A549 (cell line): ENCODE measurements at regions not wholly inside any gene's neighbourhood (a gene's known extent, or its start where the extent isn't known, plus 50 kb on each side); places are given as distances from the start of the nearest gene placed in this dataset.
A peak's percentile ranks its signal among the peaks of the same experiment; 100 is the strongest.

Source experiments
- ATAC-seq, 2 experiments: fragments of 200-7000 bp in 1 of 2; fragments of >200 bp in 1 of 2; cut with Nextera tagmentation in 1 of 2; cut with Tn5 transposase in 1 of 2; 3 replicates each; pipeline versions ENCODE4 v1.8.0 to v1.9.1; 2018 to 2020; ENCODE audit warnings: mild to moderate bottlenecking in 1 of 2, moderate library complexity in 1 of 2
- CTCF ChIA-PET: fragments of 300-600 bp; sonication (Branson Sonifier 250); formaldehyde crosslinking; extraction: SDS; loops from one replicate; lab custom pipeline; 2021; ENCODE audit warnings: antibody characterized with exemption, inconsistent platforms; lab: Yijun Ruan, JAX
- POLR2A ChIA-PET: fragments of 350-600 bp; formaldehyde crosslinking; extraction: SDS; loops from one replicate; lab custom pipeline; 2021; ENCODE audit warnings: antibody characterized with exemption, inconsistent platforms; lab: Yijun Ruan, JAX
- DNase-seq, 2 experiments: peaks; one replicate each; pipeline versions ENCODE4 v3.0.0 to v3.0.0-alpha.2; 2011 to 2016; ENCODE audit warnings: low read depth in 1 of 2, low spot score in 1 of 2
- FAIRE-seq: peaks from 2 replicates; lab custom pipeline; 2011; peaks lifted over from hg19 to GRCh38; lab: Jason Lieb, UNC
- H3K27ac ChIP-seq, 2 experiments: fragments of >200 bp; sonication (Bioruptor Twin); formaldehyde crosslinking; 3 replicates each; pipeline ENCODE4 v1.5.1; 2016 to 2017
- H3K4me1 ChIP-seq: fragments of >200 bp; sonication (Bioruptor Twin); formaldehyde crosslinking; 3 replicates; pipeline ENCODE4 v1.6.1; 2016
- H3K4me2 ChIP-seq: fragments of >200 bp; sonication (Bioruptor Twin); formaldehyde crosslinking; 3 replicates; pipeline ENCODE4 v1.6.1; 2016
- H3K4me3 ChIP-seq: fragments of >200 bp; sonication (Bioruptor Twin); formaldehyde crosslinking; 3 replicates; pipeline ENCODE4 v1.5.1; 2016
- H3K9me3 ChIP-seq: fragments of >200 bp; sonication (Bioruptor Twin); formaldehyde crosslinking; 3 replicates; pipeline ENCODE4 v1.6.1; 2016
- BHLHE40 ChIP-seq: IDR thresholded peaks from 2 replicates; pipeline ENCODE4 v1.6.1; 2012; ENCODE audit warnings: low read depth, low read length, inconsistent platforms
- CBX2 ChIP-seq: fragments of 200-600 bp; sonication (generic); IDR thresholded peaks from 2 replicates; pipeline ENCODE4 v1.6.1; 2016; ENCODE audit warnings: low read depth, mild to moderate bottlenecking, borderline replicate concordance
- CBX8 ChIP-seq: fragments of 200-600 bp; sonication (generic); IDR thresholded peaks from 2 replicates; pipeline ENCODE4 v1.6.1; 2016
- EP300 ChIP-seq, 2 experiments: fragments of >200 bp; sonication (Bioruptor Twin); formaldehyde crosslinking; IDR thresholded peaks; 2 replicates in 1 of 2; 3 replicates in 1 of 2; pipeline ENCODE4 v1.6.1; 2016 to 2017
- HOXA7 ChIP-seq: fragments of 250-450 bp; sonication (Bioruptor Pico); IDR thresholded peaks from 2 replicates; pipeline ENCODE4 v1.5.0; 2020; ENCODE audit warnings: mild to moderate bottlenecking, moderate library complexity
- KDM5A ChIP-seq: fragments of 200-600 bp; sonication (generic); IDR thresholded peaks from 2 replicates; pipeline ENCODE4 v1.6.1; 2016; ENCODE audit warnings: antibody characterized with exemption, mild to moderate bottlenecking
- MAZ ChIP-seq: fragments of 150-350 bp; IDR thresholded peaks from 2 replicates; pipeline ENCODE4 v1.6.1; 2014; ENCODE audit warnings: antibody characterized with exemption, low read depth, low read length, borderline replicate concordance
- MYC ChIP-seq: IDR thresholded peaks from 2 replicates; pipeline ENCODE4 v1.6.1; 2012; ENCODE audit warnings: mild to moderate bottlenecking, inconsistent platforms, low read length, improper control_type of control experiment, borderline replicate concordance
- NPAS2 ChIP-seq: fragments of 250-450 bp; sonication (Bioruptor Pico); IDR thresholded peaks from 2 replicates; pipeline ENCODE4 v1.8.0; 2022; ENCODE audit warnings: mild to moderate bottlenecking, moderate library complexity, borderline replicate concordance
- NR3C1 ChIP-seq: fragments of >200 bp; sonication (Bioruptor Twin); formaldehyde crosslinking; IDR thresholded peaks from 3 replicates; pipeline ENCODE4 v1.6.1; 2017
- RCOR1 ChIP-seq: fragments of 150-350 bp; IDR thresholded peaks from 2 replicates; pipeline ENCODE4 v1.6.1; 2014; ENCODE audit warnings: antibody characterized with exemption, low read length, low read depth
- RFX5 ChIP-seq: fragments of 450-650 bp; IDR thresholded peaks from 2 replicates; pipeline ENCODE4 v1.7.1; 2014; ENCODE audit warnings: antibody characterized with exemption, mild to moderate bottlenecking, moderate library complexity
- TP53 ChIP-seq: fragments of 250-450 bp; sonication (Bioruptor Pico); IDR thresholded peaks from 2 replicates; pipeline ENCODE4 v1.5.0; 2021; ENCODE audit warnings: mild to moderate bottlenecking, moderate library complexity
- WGBS: methylation state at CpG from one replicate; pipeline ENCODE4 v1.1.6; 2017; ENCODE audit errors: missing lambda C conversion rate; 5-methylcytosine and 5-hydroxymethylcytosine counted together
- TF ChIP-seq, protein P1 (sequence below): fragments of 150-350 bp; IDR thresholded peaks from 2 replicates; pipeline ENCODE4 v1.6.1; 2014; ENCODE audit warnings: low read depth, mild to moderate bottlenecking, low read length
- TF ChIP-seq, protein P2 (sequence below): fragments of >200 bp; sonication (Bioruptor Twin); formaldehyde crosslinking; IDR thresholded peaks from 2 replicates; pipeline ENCODE4 v1.6.1; 2016
- TF ChIP-seq, protein P3 (sequence below): IDR thresholded peaks from 2 replicates; pipeline ENCODE4 v1.6.1; 2012; ENCODE audit warnings: low read depth, borderline replicate concordance
- TF ChIP-seq, protein P4 (sequence below): fragments of 200-600 bp; sonication (generic); IDR thresholded peaks from 2 replicates; pipeline ENCODE4 v1.6.1; 2016; ENCODE audit warnings: antibody characterized with exemption, mild to moderate bottlenecking, moderate library complexity
- TF ChIP-seq, protein P5 (sequence below): fragments of 250-450 bp; sonication (Bioruptor Pico); IDR thresholded peaks from 2 replicates; pipeline ENCODE4 v1.5.0; 2020; ENCODE audit warnings: low read depth, mild to moderate bottlenecking, moderate library complexity
- TF ChIP-seq, protein P6 (sequence below): IDR thresholded peaks from 2 replicates; pipeline ENCODE4 v1.6.1; 2012

DNA sequence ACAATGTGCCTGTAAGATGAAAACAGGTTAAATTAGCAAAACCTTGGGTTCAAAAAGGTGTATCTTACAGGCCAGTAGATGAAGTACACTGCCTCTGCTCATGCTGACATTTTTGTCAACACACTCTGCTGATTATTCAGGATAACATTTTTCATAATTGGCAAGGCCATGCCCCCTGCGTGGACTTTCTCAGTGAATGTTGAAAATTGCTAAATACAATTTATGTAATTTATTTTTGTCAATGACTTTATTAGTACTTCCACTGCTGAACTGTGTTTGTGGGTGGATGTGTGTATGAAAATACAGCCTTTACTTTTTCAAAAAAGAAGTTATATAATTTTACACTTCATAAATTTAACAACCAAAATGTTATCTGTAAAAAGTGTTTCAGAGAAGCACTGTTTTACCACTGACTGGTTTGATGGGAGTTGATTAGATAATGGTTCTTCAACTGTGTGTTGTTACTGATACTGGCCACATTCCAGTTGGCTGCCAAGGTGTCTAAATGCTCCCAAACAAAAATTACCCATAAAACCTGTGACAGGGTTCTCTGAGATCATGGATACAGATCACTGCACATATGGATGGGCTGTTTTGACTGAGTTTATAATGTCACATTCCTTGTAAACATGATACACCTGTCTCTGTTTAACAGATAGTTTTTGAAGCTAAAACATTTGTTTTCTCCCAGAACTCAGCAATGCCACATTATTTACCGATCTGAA, 151.9 kb upstream of the SLC7A11 start:
- ChIA-PET POLR2A (no interaction called here), CTCF (no interaction called here)
- H3K27ac ChIP-seq: no peak overlapping the region
- no peak for FAIRE-seq
- no peak overlapping the region for H3K4me2 ChIP-seq
- DNase-seq: no peak
- no peak for ATAC-seq
- H3K4me3 ChIP-seq: no peak overlapping the region
- TF ChIP-seq, protein P1, sequence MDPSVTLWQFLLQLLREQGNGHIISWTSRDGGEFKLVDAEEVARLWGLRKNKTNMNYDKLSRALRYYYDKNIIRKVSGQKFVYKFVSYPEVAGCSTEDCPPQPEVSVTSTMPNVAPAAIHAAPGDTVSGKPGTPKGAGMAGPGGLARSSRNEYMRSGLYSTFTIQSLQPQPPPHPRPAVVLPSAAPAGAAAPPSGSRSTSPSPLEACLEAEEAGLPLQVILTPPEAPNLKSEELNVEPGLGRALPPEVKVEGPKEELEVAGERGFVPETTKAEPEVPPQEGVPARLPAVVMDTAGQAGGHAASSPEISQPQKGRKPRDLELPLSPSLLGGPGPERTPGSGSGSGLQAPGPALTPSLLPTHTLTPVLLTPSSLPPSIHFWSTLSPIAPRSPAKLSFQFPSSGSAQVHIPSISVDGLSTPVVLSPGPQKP: no peak
- TF ChIP-seq HOXA7 (CRISPR knock-in tag) (no peak), KDM5A (no peak), MYC (no peak)
- TF ChIP-seq, protein P2, sequence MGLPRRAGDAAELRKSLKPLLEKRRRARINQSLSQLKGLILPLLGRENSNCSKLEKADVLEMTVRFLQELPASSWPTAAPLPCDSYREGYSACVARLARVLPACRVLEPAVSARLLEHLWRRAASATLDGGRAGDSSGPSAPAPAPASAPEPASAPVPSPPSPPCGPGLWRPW: no peak
- TF ChIP-seq, protein P3, sequence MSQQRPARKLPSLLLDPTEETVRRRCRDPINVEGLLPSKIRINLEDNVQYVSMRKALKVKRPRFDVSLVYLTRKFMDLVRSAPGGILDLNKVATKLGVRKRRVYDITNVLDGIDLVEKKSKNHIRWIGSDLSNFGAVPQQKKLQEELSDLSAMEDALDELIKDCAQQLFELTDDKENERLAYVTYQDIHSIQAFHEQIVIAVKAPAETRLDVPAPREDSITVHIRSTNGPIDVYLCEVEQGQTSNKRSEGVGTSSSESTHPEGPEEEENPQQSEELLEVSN: no peak
- no peaks in the 10 kb centered on the region for H3K9me3 ChIP-seq
- 64% methylated on average over 2 of the region's 2 CpGs for WGBS
- H3K4me1 ChIP-seq: no peaks in the 10 kb centered on the region

DNA sequence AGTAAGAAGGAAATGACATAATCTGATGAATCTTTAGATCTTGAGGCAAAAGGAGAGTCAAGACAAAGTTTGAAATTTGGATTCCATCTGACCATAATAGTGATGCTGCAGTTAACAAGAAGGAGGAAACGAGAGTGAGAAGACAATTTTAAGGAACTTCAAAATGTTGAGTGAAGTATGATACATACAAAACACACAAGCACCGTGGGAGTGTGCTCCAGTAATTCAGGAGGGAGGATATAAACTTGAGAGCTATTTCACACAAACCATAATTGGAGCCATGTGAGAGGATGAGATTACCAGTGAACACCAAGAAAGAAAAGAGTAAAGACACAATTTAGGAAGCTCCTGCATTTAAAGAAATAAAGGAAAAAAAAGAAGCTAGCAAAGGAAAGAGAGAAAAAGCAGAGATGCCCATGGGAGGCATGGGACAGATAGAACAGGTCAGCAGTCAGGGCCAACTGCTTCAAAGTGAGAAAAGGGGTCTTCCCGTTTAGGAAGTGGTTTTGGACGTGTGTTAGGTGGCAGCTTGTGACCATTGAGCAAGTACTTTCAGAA, 150.7 kb upstream of the SLC7A11 start:
- FAIRE-seq (no peak), ATAC-seq (no peak), DNase-seq (no peak)
- POLR2A ChIA-PET: no interaction called here
- CTCF ChIA-PET: no interaction called here
- 50% methylated on average over 4 of the region's 4 CpGs for WGBS
- no peaks in the 10 kb centered on the region for H3K4me1 ChIP-seq
- no peak overlapping the region for H3K4me3 ChIP-seq
- H3K27ac ChIP-seq: no peak overlapping the region
- TF ChIP-seq RCOR1 (no peak), NPAS2 (CRISPR knock-in tag) (no peak), BHLHE40 (no peak), RFX5 (no peak), KDM5A (no peak), NR3C1 (no peak)
- TF ChIP-seq, protein P4, sequence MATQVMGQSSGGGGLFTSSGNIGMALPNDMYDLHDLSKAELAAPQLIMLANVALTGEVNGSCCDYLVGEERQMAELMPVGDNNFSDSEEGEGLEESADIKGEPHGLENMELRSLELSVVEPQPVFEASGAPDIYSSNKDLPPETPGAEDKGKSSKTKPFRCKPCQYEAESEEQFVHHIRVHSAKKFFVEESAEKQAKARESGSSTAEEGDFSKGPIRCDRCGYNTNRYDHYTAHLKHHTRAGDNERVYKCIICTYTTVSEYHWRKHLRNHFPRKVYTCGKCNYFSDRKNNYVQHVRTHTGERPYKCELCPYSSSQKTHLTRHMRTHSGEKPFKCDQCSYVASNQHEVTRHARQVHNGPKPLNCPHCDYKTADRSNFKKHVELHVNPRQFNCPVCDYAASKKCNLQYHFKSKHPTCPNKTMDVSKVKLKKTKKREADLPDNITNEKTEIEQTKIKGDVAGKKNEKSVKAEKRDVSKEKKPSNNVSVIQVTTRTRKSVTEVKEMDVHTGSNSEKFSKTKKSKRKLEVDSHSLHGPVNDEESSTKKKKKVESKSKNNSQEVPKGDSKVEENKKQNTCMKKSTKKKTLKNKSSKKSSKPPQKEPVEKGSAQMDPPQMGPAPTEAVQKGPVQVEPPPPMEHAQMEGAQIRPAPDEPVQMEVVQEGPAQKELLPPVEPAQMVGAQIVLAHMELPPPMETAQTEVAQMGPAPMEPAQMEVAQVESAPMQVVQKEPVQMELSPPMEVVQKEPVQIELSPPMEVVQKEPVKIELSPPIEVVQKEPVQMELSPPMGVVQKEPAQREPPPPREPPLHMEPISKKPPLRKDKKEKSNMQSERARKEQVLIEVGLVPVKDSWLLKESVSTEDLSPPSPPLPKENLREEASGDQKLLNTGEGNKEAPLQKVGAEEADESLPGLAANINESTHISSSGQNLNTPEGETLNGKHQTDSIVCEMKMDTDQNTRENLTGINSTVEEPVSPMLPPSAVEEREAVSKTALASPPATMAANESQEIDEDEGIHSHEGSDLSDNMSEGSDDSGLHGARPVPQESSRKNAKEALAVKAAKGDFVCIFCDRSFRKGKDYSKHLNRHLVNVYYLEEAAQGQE: no peak
- TF ChIP-seq, protein P1: no peak
- H3K4me2 ChIP-seq: no peak overlapping the region
- no peaks in the 10 kb centered on the region for H3K9me3 ChIP-seq

DNA sequence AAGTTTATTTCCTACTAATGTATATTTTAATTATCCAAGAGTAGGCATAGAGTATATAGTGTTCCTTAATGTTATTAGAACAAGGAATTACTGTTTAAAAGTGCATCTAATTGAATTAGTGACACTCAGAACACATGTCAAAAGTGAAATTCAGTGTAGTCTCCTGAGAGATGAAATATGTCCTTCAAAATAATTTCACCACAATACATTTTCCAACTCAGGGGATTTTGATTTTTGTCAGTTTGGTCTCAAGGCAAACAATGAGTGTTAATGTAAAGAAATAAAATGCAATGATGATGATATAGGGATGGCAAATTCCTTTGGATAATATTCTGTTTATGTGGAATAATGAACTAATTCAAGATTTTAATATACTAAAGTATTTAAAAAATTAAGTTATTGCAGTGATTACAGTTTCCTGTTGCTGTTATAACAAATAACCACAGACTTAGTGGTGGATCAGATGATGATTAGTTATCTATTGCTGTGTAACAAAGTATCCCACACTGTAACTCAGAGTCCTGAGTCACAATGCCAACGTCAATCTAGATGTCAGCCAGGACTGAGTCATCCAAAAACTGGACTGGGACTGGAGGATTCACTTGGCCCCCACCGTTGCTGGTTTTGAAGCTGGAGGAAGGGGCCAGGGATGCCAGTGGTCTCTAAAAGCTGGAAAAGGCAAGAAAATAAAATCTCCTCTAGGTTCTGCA, 148.0 kb upstream of the SLC7A11 start:
- TF ChIP-seq, protein P5, sequence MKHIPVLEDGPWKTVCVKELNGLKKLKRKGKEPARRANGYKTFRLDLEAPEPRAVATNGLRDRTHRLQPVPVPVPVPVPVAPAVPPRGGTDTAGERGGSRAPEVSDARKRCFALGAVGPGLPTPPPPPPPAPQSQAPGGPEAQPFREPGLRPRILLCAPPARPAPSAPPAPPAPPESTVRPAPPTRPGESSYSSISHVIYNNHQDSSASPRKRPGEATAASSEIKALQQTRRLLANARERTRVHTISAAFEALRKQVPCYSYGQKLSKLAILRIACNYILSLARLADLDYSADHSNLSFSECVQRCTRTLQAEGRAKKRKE (CRISPR knock-in tag): no peak
- TF ChIP-seq CBX8 (no peak), EP300 (IDR thresholded peaks at IDR 0.05) (no peak), NR3C1 (no peak), MAZ (no peak), TP53 (CRISPR knock-in tag) (no peak), CBX2 (no peak), NPAS2 (CRISPR knock-in tag) (no peak)
- TF ChIP-seq, protein P6, sequence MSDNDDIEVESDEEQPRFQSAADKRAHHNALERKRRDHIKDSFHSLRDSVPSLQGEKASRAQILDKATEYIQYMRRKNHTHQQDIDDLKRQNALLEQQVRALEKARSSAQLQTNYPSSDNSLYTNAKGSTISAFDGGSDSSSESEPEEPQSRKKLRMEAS: no peak
- ATAC-seq: no peak
- H3K4me3 ChIP-seq: no peak overlapping the region
- H3K4me2 ChIP-seq: no peak overlapping the region
- ChIA-PET CTCF (no interaction called here), POLR2A (no interaction called here)
- no peaks in the 10 kb centered on the region for H3K4me1 ChIP-seq
- no peak for FAIRE-seq
- H3K27ac ChIP-seq: no peak overlapping the region
- peak in 1 of 2 experiments; percentile 6 for DNase-seq
- 25% methylated on average over 2 of the region's 2 CpGs for WGBS
- H3K9me3 ChIP-seq: no peaks in the 10 kb centered on the region
